HepG2 (cell line): ENCODE measurements at regions not wholly inside any gene's neighbourhood (a gene's known extent, or its start where the extent isn't known, plus 50 kb on each side); places are given as distances from the start of the nearest gene placed in this dataset.

Experiments used
- ATF1 ChIP-seq: IDR thresholded peaks from 2 replicates; pipeline ENCODE4 v1.6.1; 2016; ENCODE audit warnings: mild to moderate bottlenecking, control low read depth
- CHD2 ChIP-seq: IDR thresholded peaks from 2 replicates; pipeline ENCODE4 v1.6.1; 2011; ENCODE audit warnings: low read depth, low read length, improper control_type of control experiment
- MED1 ChIP-seq: sonication (generic); formaldehyde crosslinking; IDR thresholded peaks from 2 replicates; pipeline ENCODE4 v1.4.0; 2020; ENCODE audit warnings: missing genetic modification reagents
- NFE2 ChIP-seq: sonication (generic); formaldehyde crosslinking; IDR thresholded peaks from 2 replicates; pipeline ENCODE4 v1.4.0; 2020; ENCODE audit warnings: missing genetic modification reagents
- ONECUT2 ChIP-seq: sonication (generic); formaldehyde crosslinking; IDR thresholded peaks from 2 replicates; pipeline ENCODE4 v1.4.0; 2020; ENCODE audit warnings: missing genetic modification reagents
- ZNF263 ChIP-seq: sonication (generic); formaldehyde crosslinking; IDR thresholded peaks from 2 replicates; pipeline ENCODE4 v1.4.0; 2020; ENCODE audit warnings: missing genetic modification reagents
- ZNF749 ChIP-seq: sonication (generic); formaldehyde crosslinking; IDR thresholded peaks from 2 replicates; pipeline ENCODE4 v1.8.0; 2022; ENCODE audit warnings: mild to moderate bottlenecking, missing genetic modification reagents, moderate library complexity, borderline replicate concordance
- TF ChIP-seq, protein P1 (sequence below): sonication (generic); formaldehyde crosslinking; IDR thresholded peaks from 2 replicates; pipeline ENCODE4 v1.5.0; 2020; ENCODE audit warnings: mild to moderate bottlenecking, missing genetic modification reagents
- TF ChIP-seq, protein P2 (sequence below): IDR thresholded peaks from 2 replicates; pipeline ENCODE4 v1.4.0; 2020; ENCODE audit warnings: mild to moderate bottlenecking, missing genetic modification reagents

DNA sequence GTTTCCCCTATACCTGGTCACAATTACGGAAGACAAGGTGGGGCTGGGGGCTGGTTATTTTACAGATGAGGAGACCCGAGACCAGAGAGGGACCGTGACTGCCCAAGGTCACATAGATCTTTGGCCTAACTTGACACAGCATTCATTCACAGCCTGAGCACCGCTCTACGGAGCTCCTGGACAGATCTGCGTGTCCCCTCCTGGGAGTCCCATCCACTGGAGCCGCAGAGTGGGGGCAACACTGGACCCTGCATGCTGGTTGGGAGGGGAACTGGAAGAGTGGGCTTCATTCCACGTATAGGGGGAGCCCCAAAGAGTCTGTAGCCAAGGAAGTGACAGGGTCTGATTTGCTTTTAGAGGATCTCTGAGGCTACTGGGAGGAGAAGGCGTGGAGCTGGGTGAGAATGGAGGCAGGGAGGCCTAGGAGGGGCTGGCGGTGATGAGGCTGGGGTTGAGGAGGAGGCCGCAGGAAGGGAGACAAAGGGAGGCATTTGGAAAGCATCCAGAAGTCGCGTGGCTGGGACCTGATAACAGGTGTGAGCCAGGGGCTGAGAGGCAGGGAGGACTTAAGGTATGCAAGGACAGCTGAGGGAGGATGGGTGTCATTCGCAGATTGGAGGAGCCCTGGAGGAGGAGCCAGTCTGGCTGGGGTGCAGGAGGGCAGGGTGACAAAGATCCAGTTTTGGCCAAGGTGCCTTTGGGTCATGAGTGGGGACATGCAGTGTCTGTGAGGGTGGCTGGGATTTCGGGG is 64.3 kb upstream of the IER5L start (continued):
- TF ChIP-seq CHD2, result no peak
- TF ChIP-seq, protein P1, sequence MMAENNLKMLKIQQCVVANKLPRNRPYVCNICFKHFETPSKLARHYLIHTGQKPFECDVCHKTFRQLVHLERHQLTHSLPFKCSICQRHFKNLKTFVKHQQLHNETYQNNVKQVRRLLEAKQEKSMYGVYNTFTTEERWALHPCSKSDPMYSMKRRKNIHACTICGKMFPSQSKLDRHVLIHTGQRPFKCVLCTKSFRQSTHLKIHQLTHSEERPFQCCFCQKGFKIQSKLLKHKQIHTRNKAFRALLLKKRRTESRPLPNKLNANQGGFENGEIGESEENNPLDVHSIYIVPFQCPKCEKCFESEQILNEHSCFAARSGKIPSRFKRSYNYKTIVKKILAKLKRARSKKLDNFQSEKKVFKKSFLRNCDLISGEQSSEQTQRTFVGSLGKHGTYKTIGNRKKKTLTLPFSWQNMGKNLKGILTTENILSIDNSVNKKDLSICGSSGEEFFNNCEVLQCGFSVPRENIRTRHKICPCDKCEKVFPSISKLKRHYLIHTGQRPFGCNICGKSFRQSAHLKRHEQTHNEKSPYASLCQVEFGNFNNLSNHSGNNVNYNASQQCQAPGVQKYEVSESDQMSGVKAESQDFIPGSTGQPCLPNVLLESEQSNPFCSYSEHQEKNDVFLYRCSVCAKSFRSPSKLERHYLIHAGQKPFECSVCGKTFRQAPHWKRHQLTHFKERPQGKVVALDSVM (CRISPR knock-in tag), result peak; percentile 77
- TF ChIP-seq ZNF749, result no peak
- 0 out of 2 replicates have a peak, but pooled peaks have one; percentile 14 for TF ChIP-seq ZNF263 (CRISPR knock-in tag)
- TF ChIP-seq ONECUT2 (CRISPR knock-in tag), result no peak
- no peak for TF ChIP-seq NFE2 (CRISPR knock-in tag)
- TF ChIP-seq, protein P2, sequence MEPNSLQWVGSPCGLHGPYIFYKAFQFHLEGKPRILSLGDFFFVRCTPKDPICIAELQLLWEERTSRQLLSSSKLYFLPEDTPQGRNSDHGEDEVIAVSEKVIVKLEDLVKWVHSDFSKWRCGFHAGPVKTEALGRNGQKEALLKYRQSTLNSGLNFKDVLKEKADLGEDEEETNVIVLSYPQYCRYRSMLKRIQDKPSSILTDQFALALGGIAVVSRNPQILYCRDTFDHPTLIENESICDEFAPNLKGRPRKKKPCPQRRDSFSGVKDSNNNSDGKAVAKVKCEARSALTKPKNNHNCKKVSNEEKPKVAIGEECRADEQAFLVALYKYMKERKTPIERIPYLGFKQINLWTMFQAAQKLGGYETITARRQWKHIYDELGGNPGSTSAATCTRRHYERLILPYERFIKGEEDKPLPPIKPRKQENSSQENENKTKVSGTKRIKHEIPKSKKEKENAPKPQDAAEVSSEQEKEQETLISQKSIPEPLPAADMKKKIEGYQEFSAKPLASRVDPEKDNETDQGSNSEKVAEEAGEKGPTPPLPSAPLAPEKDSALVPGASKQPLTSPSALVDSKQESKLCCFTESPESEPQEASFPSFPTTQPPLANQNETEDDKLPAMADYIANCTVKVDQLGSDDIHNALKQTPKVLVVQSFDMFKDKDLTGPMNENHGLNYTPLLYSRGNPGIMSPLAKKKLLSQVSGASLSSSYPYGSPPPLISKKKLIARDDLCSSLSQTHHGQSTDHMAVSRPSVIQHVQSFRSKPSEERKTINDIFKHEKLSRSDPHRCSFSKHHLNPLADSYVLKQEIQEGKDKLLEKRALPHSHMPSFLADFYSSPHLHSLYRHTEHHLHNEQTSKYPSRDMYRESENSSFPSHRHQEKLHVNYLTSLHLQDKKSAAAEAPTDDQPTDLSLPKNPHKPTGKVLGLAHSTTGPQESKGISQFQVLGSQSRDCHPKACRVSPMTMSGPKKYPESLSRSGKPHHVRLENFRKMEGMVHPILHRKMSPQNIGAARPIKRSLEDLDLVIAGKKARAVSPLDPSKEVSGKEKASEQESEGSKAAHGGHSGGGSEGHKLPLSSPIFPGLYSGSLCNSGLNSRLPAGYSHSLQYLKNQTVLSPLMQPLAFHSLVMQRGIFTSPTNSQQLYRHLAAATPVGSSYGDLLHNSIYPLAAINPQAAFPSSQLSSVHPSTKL, result no peak
- no peak for TF ChIP-seq MED1
- TF ChIP-seq ATF1 (CRISPR knock-in tag), result no peak
